Cerebellar cortex (tissue), 1 donor: ENCODE measurements at regions not wholly inside any gene's neighbourhood (a gene's known extent, or its start where the extent isn't known, plus 50 kb on each side); places are given as distances from the start of the nearest gene placed in this dataset.
"Not testable (repeated sequence)": the region's sequence is repeated elsewhere in the genome, so short reads cannot be mapped to it uniquely, and the experiment has no call there.

ENCODE experiments used
- DNase-seq: peaks from one replicate; pipeline ENCODE4 v3.0.0-alpha.2; 2015; ENCODE audit warnings: low spot score

DNA sequence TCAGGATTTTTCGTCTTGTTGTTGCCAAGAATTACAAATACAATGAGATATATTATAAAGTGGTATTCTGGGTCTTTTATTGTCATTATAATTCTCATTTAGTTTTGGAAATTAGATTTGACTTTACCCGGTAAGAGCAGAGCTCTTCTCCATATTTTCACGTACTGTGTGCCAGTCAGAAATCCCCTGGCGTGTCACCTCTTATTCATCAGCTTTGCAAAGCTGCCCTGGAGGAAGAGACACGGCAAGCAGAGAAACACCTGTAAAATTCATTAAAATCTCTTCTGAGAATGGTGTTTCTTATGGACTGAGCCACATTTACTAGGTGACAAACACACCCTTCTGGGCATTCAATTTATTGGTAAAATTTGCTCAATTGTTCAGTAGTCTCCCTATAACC, 440.4 kb downstream of the HINT1 start:
- no peak for DNase-seq

DNA sequence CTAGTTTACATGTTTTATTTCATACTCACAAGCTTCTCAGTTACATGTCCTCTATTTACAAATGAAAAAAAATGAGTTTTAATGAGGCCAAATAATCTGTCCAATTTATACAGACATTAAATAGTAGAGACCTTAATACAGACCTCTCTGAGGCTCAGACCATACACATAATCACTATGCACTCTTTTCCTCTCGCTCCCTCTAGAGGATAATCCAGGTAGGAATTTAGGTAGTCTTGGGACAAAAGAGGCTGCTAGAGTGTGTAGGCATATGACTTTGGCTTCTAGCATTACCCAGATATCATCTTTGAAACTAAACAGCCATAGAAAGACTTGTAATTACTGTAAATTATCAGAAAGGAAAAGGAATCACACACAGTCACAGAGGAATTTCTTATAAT, 444.7 kb downstream of the HINT1 start:
- DNase-seq, result peak; percentile 15

DNA sequence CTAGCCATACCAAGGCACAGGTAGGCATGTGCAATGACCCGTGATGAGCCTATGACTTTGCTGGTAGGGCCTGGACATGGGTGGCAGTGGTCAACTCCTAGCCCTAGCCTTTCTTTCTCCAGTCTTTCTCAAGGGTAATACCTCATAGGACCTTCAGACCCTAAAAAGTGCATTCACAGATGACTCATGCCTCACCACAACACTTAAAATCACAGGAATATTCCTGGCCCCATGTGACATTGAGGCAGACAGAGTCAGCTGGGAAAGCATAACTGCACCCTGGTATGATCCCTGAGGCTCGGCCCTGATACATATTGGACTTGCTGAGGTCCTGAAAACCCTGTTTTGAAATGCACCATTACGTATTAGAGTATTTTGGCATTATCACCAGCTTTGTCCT, 449.5 kb downstream of the HINT1 start:
- DNase-seq, result no peak

DNA sequence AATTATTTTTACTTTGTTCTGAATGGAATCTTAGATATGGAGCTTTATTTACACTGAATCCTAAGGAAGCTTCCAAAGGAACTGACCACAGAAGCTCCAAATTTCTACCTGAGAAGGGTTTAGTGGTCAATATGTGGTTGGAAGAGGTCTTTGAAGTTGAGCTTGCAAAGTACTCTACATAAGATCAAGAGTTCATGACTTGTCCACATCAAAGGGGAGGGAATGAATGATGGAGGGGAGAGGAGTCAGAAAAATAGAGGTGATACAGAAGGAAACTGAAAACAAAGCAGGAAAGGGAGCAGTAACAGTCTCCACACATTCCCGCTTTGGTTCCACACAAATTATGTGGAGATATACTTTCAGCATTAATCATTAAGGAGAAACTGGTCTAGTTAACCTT, 450.9 kb downstream of the HINT1 start:
- no peak for DNase-seq

DNA sequence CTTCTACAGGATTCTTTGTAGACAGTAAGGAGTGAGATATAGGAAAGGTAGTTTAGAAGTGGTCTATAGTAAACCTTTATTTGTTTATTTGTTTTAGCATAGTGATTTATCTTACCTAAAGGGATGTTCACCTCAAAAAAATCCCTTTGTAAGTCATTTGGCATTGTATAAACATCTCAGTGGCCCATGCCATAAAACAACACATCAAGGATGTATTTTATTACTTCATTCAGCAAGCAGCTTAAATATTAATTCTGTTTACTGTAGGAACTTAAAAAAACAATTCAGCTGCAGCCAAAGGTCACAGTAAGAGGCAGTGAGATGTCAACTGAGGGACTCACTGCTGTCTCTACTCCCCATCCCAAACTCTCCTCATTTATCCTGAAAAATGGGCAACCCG, 452.7 kb downstream of the HINT1 start:
- DNase-seq, result no peak

DNA sequence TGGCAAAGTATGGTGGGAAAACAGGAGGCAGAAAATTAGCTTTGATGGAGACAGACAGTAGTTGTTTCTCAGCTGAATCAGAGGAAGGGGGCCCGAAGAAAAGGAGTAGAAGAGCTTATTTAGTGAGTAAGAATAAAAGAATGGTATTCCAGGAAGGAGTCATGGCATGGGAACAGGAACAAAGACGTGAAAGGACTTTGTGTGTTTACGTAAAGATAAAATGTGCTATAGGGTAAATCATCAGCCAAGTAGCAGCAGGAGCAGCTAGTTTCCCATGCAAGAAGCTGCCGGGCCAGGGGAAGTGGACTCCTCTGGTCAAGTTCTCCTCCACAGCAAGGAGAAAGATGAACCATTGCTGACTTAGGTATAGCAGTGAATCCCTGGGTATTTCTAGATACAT, 454.5 kb downstream of the HINT1 start:
- DNase-seq, result no peak

DNA sequence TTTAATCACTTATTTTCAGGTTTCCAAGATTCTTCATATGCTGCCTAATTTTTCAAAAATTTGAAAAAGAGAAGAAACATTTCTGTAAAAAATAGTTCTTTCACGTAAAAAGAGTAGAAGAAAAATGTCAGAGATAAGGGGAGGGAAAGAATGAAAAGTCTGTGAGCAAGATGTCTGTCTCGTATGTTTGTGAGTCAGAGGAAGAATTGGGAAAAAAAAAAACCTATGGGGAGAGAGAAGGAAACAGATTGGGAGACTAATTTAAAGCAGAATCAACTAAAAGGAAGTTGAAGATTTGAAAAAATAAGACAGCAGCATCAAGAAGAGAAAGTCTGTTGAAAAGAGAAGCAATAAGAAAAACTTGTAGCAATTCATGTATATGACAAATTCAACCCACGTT, 456.3 kb downstream of the HINT1 start:
- DNase-seq, result no peak

DNA sequence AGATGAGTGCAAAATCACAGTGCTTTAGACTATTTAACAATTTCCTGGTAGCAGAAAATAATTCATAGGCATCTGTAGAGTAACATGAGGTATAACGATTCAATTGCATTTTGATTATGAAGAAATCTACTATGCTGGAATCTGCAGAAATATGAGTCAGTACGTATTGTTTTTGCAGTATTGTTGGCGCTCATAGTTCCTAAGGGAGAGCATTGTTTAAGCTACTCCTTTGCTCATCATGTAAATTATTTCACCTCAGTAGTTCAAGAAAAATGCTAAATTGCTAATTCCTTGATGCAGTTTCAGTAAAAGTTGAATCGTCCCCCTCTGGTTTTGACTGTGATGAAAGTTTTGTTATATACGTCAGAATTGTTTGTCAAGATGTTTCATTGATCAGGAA, 458.4 kb downstream of the HINT1 start:
- no peak for DNase-seq

DNA sequence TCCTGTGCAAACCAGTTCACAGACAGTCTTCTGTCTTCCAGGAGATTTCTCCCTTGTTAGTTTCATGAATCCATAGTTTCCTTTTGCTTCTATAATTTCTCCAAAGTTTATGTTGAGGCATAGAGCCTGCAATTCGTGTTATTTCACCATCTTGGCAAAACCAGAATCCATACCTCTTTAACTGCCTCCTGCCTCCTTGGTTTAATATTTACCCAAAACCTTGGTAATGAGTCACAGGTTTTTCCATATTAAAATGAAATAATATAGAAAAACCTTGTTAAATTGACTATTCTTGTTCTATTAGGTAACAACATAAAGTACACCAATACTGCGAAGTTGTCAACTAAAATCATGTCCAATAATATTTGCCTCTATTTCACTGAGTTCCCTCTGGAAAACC, 459.7 kb downstream of the HINT1 start:
- no peak for DNase-seq

DNA sequence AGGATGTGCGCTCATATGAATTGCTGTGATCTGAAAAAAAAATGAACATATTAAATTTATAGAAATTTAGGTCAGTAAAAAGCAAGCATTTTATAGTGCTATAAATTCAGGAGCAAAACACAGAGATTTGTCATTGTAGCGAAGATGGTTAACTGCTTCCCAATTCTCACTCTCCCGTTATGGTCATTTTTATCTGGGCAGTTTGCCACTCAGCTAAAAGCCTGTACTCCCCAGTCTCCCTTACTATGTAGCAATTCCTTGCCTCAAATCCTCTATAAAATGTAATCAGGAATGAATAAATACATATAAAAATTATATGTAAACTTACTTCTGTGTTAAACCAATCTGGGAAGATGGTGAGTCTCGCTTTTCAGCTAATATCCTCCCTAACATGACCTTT, 471.5 kb downstream of the HINT1 start:
- DNase-seq, result no peak

DNA sequence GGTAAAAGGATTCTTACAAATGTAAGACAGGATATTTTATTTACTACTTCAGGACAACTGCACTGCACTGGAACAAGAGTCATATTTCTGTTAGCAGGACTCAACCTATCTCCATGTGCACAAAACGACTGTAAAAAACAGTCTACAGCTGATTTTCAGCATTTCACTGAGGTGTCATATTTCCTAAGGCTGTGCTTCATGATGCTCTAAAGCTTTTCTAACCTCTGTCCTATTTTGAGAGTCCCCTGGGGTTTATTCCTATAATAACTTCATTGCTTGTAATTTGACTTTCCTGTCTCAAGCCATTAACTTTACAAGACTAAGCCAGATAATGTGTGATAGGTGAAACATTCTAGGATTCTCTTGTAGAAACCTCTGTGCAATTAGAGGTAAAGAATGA, 472.3 kb downstream of the HINT1 start:
- no peak for DNase-seq

DNA sequence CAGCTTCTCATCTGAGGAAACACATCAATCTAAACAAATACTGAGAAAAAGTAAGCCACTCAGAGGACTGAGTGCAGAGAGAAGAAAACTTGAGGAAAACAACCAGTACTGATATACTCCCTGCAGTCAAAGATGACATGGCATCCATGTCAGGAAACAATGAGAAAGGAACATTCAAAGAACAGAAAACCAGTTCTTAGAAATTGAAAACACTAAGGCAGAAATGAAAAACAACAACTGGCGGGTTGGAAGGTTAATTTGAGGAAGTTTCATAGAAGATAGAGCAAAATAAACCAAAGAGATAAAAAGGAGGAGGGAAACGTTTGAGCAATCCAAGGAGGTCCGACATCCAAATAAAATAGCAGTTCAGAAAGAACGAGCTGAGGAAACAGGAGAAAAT, 475.2 kb downstream of the HINT1 start:
- no peak for DNase-seq

DNA sequence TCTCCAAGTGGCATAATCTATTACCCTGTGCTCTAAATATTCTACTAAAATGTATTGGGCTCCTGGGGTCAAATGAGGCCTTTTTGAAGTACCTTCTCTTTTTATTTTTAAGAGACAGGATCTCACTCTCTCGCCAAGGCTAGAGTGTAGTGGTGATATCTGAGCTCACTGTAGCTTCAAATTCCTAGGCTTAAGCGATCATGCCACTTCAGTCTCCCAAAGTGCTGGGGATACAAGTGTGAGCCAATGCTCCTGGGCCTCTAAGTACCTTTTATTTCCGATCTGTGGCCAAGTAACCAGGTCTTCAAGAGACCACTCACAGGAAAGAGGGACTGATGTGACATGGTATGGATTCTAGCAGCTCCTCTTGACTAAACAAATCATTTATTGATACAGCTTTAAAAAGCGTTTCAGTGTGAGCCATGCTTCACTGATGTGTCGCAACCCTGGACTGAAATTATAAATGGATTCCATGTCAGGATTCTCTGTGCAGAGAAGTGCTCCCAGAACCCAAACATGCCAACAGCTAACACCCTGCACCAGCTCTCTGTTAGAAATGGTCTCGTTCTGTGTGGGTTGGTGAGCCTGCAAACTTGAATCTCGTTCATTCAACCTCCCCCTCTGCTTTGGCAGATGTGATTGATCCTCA, 477.8 kb downstream of the HINT1 start:
- no peak for DNase-seq

DNA sequence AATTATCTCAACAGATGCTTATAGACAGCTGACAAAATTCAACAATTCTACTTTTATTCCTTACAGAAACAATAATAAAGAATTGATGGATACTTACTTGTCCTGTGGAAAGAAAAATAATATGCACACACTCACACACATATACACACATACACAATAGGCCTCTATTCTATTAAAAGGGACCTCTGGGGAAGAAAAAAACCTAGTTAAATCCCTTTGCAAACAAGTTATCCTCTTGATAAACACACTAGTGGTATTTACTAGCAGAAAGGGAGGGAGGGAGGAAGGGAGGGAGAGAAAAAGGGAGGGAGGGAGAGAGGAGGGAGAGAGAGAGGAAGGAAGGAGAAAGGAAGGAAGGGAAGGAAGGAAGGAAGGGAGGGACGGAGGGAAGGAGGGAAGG, 486.4 kb downstream of the HINT1 start:
- no peak for DNase-seq

DNA sequence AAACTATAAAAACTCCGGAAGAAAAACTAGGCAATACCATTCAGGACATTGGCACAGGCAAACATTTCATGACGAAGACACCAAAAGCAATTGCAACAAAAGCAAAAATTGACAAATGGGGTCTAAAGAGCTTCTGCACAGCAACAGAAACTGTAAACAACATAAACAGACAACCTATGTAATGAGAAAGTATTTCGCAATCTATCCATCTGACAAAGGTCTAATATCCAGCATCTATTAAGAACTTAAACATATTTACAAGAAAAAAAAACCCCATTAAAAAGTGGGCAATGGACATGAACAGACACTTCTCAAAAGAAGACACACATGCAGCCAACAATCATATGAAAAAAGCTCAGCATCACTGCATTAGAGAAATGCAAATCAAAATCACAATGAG, 498.6 kb downstream of the HINT1 start:
- no peak for DNase-seq

DNA sequence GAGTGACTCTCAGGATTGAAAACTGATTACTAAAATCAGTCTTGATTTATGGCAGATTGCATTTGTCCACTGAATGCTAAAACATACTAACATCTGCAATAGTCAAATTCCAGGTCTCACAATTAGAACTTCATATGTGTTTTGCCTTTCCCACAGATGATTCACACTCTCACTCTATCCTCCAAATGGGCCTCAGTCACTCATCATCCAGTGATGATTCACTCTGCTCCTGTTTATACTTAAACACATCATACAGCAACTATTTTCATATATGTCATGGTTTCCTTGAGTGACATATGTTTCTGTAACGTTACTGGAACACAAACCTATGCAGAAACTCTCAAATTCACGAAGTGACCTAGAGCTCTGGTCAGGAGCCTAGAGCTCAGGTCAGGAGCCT, 512.9 kb downstream of the HINT1 start:
- DNase-seq, result no peak

DNA sequence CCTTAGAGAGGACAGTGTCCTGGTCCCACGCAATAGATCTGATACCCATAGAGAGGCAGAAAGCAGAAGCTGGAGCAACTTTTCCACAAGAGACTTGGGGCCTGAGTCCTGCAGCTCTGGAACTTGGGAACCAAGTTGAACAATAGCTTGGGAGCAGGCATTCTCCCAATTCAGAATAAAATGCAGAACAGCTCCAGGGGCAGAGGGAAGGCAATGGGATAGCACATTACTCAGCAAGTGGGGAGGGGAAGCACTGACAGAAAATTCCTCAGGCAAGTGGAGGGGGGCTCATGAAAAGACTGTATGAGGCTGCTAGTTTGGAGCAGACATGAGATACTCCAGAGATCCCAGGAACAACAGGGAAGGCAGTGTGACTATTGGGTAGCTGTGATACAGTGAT, 513.6 kb downstream of the HINT1 start:
- DNase-seq, result no peak

DNA sequence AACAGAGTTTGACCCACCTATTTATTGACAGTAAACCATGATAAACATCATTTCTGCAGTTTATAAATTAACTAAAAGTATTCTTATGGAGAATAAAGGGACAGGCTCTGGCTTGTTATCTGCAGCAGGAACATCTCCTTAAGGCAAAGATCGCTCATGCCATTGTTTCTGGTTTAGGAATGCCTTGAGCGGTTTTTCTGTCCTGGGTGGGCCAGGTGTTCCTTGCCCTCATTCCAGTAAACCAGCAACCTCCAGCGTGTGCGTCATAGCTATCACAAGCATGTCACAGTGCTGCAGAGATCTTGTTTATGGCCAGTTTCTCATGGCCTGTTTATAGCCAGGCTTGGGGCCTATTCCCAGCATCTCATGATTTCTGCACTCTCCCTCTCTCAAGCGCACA, 521.7 kb downstream of the HINT1 start:
- DNase-seq, result no peak

DNA sequence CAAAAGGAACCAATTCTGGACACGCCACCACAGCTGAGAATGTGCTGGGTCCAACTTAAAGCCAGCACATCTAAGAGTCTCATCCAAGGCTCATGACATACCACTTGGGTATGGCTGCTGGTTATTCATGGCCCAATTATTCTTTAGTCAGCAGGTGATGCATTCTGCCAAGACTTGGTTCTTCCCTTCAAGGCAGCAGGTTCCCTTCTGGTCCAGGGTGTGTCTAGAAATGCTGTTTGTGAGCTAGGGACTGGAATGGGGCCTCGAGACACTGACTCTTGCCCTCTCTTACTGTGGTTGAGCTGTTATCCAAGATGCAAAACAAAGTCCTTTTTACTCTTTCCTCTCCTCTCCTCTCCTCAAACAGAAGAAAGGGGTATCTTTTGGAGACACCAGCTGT, 522.6 kb downstream of the HINT1 start:
- DNase-seq, result no peak

DNA sequence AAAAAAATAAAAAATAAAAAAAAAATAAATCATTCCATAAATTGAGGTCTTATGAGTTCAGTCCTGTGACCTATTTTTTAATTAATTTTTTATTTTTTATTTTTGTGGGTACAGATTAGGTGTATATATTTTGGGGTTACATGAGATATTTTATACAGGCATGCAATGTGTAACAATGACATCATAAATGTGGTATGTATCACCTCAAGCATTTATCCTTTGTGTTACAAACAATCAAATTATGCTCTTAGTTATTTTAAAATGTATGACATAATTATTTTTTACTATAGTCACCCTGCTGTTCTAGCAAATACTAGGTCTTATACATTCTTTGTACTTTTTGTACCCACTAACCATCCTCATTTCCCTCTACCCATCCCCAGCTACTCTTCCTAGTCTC, 537.9 kb downstream of the HINT1 start:
- DNase-seq, result no peak

DNA sequence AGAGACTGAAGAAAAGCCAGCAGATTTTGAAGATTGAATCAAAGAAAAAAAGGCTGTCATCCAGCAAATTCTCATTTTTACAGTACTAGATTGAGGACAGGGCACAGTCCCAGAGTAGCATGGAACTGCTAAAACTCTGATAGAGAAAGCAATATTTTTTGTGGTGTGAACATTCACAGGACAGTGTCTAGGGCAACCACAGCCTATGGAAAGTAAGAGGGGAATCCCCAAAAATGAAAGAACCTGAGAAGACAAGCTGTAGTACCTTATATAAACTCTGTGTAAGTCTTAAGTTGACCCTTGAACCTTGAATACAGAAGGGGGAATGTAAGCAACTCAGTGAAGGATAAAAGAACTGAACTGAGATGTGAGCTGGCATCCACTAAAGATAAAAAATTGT, 540.3 kb downstream of the HINT1 start:
- no peak for DNase-seq

DNA sequence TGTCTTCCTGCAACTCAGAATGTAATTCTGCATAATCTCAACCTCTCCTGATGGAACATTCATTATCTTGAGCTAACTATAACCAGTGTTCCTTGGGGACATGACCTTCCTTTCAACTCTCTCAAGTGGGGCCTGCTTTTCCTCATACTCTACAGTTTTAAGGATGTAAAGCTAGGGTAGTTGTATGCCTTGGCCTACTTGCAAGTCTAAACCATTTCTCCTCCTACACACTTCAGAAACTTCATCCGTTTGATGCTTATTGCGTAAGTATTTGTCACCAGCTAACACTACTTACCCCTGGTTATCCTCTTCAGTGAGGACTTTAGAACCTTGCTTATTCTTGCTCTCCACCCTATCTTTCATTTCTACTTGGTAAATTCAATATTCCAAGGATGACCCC, 548.9 kb downstream of the HINT1 start:
- DNase-seq, result no peak

DNA sequence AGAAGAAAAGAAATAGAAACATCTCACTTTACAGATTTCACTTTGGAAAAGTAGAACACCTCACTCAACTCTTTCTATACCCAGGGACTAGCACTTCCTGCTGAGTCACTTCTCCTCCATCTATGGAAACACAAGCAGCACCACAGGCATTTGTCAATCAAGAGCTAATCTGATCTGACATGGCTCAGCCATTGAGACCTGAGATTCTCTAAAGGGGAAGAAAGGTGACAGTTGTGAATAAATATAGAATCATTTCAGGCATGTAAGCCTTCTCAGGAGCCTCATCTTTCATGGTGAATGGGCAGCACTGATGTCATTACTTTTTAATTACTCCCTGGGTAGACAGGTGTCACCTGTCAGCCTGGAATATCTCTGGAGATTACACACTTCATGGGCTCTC, 559.8 kb downstream of the HINT1 start:
- no peak for DNase-seq

DNA sequence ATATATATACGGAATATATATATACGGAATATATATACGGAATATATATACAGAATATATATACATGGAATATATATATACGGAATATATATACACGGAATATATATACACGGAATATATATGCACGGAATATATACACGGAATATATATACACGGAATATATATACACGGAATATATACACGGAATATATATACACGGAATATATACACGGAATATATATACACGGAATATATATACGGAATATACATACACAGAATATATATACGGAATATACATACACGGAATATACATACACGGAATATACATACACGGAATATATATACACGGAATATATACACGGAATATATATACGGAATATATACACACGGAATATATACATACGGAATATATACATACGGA, 568.4 kb downstream of the HINT1 start:
- DNase-seq, result not testable (repeated sequence)

DNA sequence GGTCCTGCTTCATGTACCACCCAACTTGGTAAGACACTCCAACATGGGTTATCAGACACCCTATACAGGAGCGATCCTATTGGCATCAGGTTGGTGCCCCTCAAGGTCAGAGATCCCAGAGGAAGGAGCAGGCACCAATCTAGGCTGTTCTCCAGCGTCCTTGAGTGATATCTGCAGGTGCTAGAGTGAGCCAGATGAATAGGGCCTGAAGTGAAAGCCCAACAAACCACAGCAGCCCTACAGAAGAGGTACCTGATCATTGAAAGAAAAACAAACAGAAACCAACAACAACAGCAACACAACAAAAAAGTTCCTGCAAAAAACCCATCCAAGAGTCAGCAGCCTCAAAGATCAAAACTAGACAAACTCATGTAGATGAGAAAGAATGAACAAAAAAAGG, 584.8 kb downstream of the HINT1 start:
- no peak for DNase-seq
